ENCODE measurements at regions not wholly inside any gene's neighbourhood (a gene's known extent, or its start where the extent isn't known, plus 50 kb on each side); places are given as distances from the start of the nearest gene placed in this dataset.

DNA sequence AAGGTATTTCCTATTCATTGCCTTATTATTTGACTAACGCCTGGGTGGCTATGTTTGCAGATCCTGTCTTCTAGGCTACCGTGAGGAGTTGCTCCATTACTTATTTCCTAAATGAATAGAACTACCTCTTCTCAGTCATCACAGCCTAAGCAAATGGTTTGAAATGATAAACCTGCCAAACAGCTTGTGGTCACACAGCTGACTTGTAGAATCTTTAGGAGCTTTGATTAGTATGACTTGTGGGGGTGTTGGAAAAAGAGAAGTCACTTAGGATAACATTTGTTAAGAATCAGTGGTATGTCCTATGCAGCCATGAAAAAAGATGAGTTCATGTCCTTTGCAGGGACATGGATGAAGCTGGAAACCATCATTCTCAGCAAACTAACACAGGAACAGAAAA lies 169.3 kb downstream of the PPARGC1A start:
- TF ChIP-seq POLR2AphosphoS5 (IDR thresholded peaks at IDR 0.05; ENCODE audit: low read depth, low read length): no peak
- no peak for TF ChIP-seq POLR2A (IDR thresholded peaks at IDR 0.05; ENCODE audit: low read depth, low read length)
- no peak for TF ChIP-seq TAF1 (IDR thresholded peaks at IDR 0.05; ENCODE audit: low read depth, low read length)

Data from GM12891 (cell line).